GM13976 (cell line): ENCODE measurements at regions not wholly inside any gene's neighbourhood (a gene's known extent, or its start where the extent isn't known, plus 50 kb on each side); places are given as distances from the start of the nearest gene placed in this dataset.

ENCODE experiments used
- DNase-seq: peaks from one replicate; pipeline ENCODE4 v3.0.0; 2012; ENCODE audit warnings: low spot score
- in situ Hi-C: fragments of 300-500 bp; cut with MboI; formaldehyde crosslinking; loops from one replicate; pipeline ENCODE4 v1.12.0; 2022; ENCODE audit warnings: low sequenced_read_pairs, mixed read lengths, inconsistent platforms; ENCODE audit not compliant: unreplicated experiment
- TF ChIP-seq, protein P1 (sequence below): IDR thresholded peaks from 2 replicates; pipeline ENCODE4 v1.5.1; 2012; ENCODE audit warnings: borderline replicate concordance, mild to moderate bottlenecking; ENCODE audit not compliant: insufficient read depth; ENCODE audit errors: extremely low read depth, missing control alignments, control extremely low read depth

- no peak for DNase-seq
- in situ Hi-C loops: loop anchor here (25.0 kb wide), 1 partner anchor 1018 kb away; no protein-coding TSS in a partner anchor
- TF ChIP-seq, protein P1, sequence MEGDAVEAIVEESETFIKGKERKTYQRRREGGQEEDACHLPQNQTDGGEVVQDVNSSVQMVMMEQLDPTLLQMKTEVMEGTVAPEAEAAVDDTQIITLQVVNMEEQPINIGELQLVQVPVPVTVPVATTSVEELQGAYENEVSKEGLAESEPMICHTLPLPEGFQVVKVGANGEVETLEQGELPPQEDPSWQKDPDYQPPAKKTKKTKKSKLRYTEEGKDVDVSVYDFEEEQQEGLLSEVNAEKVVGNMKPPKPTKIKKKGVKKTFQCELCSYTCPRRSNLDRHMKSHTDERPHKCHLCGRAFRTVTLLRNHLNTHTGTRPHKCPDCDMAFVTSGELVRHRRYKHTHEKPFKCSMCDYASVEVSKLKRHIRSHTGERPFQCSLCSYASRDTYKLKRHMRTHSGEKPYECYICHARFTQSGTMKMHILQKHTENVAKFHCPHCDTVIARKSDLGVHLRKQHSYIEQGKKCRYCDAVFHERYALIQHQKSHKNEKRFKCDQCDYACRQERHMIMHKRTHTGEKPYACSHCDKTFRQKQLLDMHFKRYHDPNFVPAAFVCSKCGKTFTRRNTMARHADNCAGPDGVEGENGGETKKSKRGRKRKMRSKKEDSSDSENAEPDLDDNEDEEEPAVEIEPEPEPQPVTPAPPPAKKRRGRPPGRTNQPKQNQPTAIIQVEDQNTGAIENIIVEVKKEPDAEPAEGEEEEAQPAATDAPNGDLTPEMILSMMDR: no peak
Measured at GRCh38 chr9:85404911-85405565, 336.7 kb downstream of the AGTPBP1 start.

DNA sequence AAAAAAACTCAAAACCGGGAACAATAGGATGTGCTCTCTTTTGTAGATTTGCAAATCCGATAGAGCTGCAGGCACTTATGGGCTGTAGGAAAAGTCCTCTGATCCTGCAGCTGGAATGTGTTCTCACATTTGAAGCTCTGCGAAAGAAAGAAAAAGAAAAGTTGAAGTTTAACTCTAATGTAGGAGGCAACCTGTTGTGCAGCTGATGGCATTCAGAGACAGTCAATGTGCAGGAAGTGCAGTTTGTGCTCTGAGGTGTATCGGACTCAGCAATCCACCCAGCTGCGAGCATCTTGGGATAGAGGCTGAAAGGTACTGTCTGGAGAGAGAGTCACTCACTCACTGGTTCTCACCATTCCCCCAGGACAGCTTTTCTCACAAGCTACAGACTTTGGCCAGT, 339.2 kb downstream of the AGTPBP1 start:
- in situ Hi-C loops: loop anchor here (25.0 kb wide), 1 partner anchor 1015 kb away; no protein-coding TSS in a partner anchor
- DNase-seq: no peak
- TF ChIP-seq, protein P1: no peak

DNA sequence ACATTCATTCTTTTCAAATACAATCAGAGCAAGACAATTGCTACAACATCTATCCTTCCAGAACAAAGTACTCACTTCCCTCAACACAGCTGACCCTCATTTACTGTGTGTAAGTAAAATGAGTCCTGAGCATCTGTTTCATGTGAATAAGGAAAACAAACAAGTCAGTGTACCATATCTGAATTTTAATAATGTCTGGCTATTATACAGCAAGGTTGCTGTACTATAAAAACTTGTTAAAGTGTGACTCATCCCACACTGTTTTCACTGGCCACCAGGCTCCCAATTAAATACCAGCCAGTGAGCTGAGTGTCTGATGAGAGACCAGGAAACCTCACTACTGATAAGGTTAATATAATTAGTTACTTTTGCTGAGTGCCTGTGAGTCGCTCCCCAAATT, 339.8 kb downstream of the AGTPBP1 start:
- TF ChIP-seq, protein P1: no peak
- DNase-seq: no peak
- in situ Hi-C loops: loop anchor here (25.0 kb wide), 1 partner anchor 1015 kb away; no protein-coding TSS in a partner anchor

DNA sequence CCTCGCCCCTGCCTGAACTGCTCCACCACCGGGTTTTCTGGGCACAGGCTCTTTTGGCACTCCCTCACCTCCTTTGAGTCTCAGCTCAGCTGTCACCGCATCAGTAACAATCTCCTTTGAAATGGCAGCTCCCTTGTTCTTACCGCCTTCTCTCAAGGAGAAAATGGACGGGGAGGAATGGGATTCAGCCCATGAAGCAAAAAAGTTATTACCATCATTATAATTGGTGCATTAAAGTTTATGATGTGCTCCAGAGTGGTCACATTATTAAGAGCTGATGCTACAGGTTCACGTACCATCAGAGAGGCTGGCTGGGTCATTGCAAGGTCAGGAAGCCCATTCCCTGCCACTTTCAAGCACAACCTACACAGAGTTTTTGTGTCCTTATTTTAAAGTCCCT, 344.7 kb downstream of the AGTPBP1 start:
- in situ Hi-C loops: no loop called here
- DNase-seq: no peak
- TF ChIP-seq, protein P1: no peak

DNA sequence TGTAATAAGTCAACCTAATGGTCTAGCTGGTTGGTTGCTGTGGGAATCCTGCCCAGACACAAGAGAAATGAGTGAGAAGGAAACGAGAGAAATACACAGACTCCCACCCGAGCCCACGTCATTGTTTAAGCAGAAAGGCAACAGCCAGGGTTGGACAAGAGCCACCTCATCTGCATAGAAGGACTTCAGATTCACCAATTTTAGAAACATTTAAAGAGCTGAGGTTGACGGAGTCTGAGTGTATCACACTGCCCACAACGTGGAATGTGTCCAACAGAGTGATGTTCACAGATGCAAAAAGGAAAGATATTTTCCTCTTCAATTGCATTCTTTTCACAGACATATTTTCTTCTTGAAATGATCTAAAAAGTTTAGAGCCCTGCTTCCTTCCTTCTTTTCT, 349.5 kb downstream of the AGTPBP1 start:
- in situ Hi-C loops: no loop called here
- TF ChIP-seq, protein P1: no peak
- no peak for DNase-seq

- TF ChIP-seq, protein P1: no peak
- in situ Hi-C loops: no loop called here
- no peak for DNase-seq
Measured at GRCh38 chr9:85377731-85378289, 363.9 kb downstream of the AGTPBP1 start.
